ENCODE measurements at regions not wholly inside any gene's neighbourhood (a gene's known extent, or its start where the extent isn't known, plus 50 kb on each side); places are given as distances from the start of the nearest gene placed in this dataset.

GRCh38 chr11:15665368-15665871 is 550.7 kb downstream of the INSC start:
- no peak for TF ChIP-seq CTCF (conservative IDR thresholded peaks at IDR 0.05)
- Histone ChIP-seq H3K9me3 (ENCODE audit: control insufficient read depth, low read length) (peaks cover 13% of the 10 kb centered on the region), H3K4me3 (ENCODE audit: low read length) (no peak overlapping the region), H3K27ac (ENCODE audit: low read depth, low read length) (no peak overlapping the region), H3K4me1 (ENCODE audit: control insufficient read depth, insufficient read depth, low read length) (peaks cover 13% of the 10 kb centered on the region), H3K36me3 (ENCODE audit: control insufficient read depth, insufficient read depth, low read length) (no peaks in the 10 kb centered on the region), H3K9ac (ENCODE audit: extremely low read depth, low read length, poor library complexity, severe bottlenecking) (no peak overlapping the region), H3K27me3 (ENCODE audit: control insufficient read depth, insufficient read depth, low read length, poor library complexity, severe bottlenecking) (no peaks in the 10 kb centered on the region)
- 89 to 100% methylated on average over 4 of the region's 4 CpGs for WGBS, 2 experiments (ENCODE audit: insufficient coverage in 1 of 2, insufficient read length in 1 of 2)
- Mint-ChIP-seq H3K36me3 (ENCODE audit: low read depth) (no peaks in the 10 kb centered on the region), H3K4me3 (no peak overlapping the region), H3K27ac (no peak overlapping the region), H3K27me3 (ENCODE audit: insufficient read depth) (no peaks in the 10 kb centered on the region), H3K4me1 (peaks cover 16% of the 10 kb centered on the region), H3K9me3 (peaks cover 13% of the 10 kb centered on the region)
- DNase-seq = peak; percentile 23

GRCh38 chr11:15667127-15667725 is 552.5 kb downstream of the INSC start:
- WGBS, 2 experiments (ENCODE audit: insufficient coverage in 1 of 2, insufficient read length in 1 of 2) = 83 to 91% methylated on average over 1 to 3 of the region's 3 CpGs
- H3K36me3 ChIP-seq (ENCODE audit: control insufficient read depth, insufficient read depth, low read length) = no peaks in the 10 kb centered on the region
- no peak for TF ChIP-seq CTCF (conservative IDR thresholded peaks at IDR 0.05)
- H3K27me3 Mint-ChIP-seq (ENCODE audit: insufficient read depth) = no peaks in the 10 kb centered on the region
- no peaks in the 10 kb centered on the region for H3K27me3 ChIP-seq (ENCODE audit: control insufficient read depth, insufficient read depth, low read length, poor library complexity, severe bottlenecking)
- H3K36me3 Mint-ChIP-seq (ENCODE audit: low read depth) = no peaks in the 10 kb centered on the region
- H3K4me3 Mint-ChIP-seq = no peak overlapping the region
- no peak overlapping the region for H3K27ac Mint-ChIP-seq
- peak; percentile 10 for DNase-seq
- H3K4me1 Mint-ChIP-seq = peaks cover 12% of the 10 kb centered on the region
- peaks cover 13% of the 10 kb centered on the region for H3K9me3 Mint-ChIP-seq
- H3K4me3 ChIP-seq (ENCODE audit: low read length) = no peak overlapping the region
- H3K9me3 ChIP-seq (ENCODE audit: control insufficient read depth, low read length) = peaks cover 13% of the 10 kb centered on the region
- no peak overlapping the region for H3K27ac ChIP-seq (ENCODE audit: low read depth, low read length)
- no peak overlapping the region for H3K9ac ChIP-seq (ENCODE audit: extremely low read depth, low read length, poor library complexity, severe bottlenecking)
- peaks cover 13% of the 10 kb centered on the region for H3K4me1 ChIP-seq (ENCODE audit: control insufficient read depth, insufficient read depth, low read length)

- peaks cover 13% of the 10 kb centered on the region for H3K9me3 Mint-ChIP-seq
- H3K36me3 Mint-ChIP-seq (ENCODE audit: low read depth) = no peaks in the 10 kb centered on the region
- no peak overlapping the region for H3K27ac ChIP-seq (ENCODE audit: low read depth, low read length)
- H3K4me1 ChIP-seq (ENCODE audit: control insufficient read depth, insufficient read depth, low read length) = peaks cover 3% of the 10 kb centered on the region
- no peak for TF ChIP-seq CTCF (conservative IDR thresholded peaks at IDR 0.05)
- H3K4me3 ChIP-seq (ENCODE audit: low read length) = no peak overlapping the region
- no peaks in the 10 kb centered on the region for H3K27me3 ChIP-seq (ENCODE audit: control insufficient read depth, insufficient read depth, low read length, poor library complexity, severe bottlenecking)
- no peak overlapping the region for H3K4me3 Mint-ChIP-seq
- H3K4me1 Mint-ChIP-seq = peaks cover 1% of the 10 kb centered on the region
- H3K27me3 Mint-ChIP-seq (ENCODE audit: insufficient read depth) = no peaks in the 10 kb centered on the region
- no peak overlapping the region for H3K27ac Mint-ChIP-seq
- peaks cover 15% of the 10 kb centered on the region for H3K9me3 ChIP-seq (ENCODE audit: control insufficient read depth, low read length)
- 92 to 97% methylated on average over 3 of the region's 3 CpGs for WGBS, 2 experiments (ENCODE audit: insufficient coverage in 1 of 2, insufficient read length in 1 of 2)
- no peak for DNase-seq
- no peaks in the 10 kb centered on the region for H3K36me3 ChIP-seq (ENCODE audit: control insufficient read depth, insufficient read depth, low read length)
- H3K9ac ChIP-seq (ENCODE audit: extremely low read depth, low read length, poor library complexity, severe bottlenecking) = no peak overlapping the region
Measured at GRCh38 chr11:15668718-15669117, 554.0 kb downstream of the INSC start.

Measured in endodermal cell (in vitro differentiated cells).